ENCODE measurements at regions not wholly inside any gene's neighbourhood (a gene's known extent, or its start where the extent isn't known, plus 50 kb on each side); places are given as distances from the start of the nearest gene placed in this dataset.

DNA sequence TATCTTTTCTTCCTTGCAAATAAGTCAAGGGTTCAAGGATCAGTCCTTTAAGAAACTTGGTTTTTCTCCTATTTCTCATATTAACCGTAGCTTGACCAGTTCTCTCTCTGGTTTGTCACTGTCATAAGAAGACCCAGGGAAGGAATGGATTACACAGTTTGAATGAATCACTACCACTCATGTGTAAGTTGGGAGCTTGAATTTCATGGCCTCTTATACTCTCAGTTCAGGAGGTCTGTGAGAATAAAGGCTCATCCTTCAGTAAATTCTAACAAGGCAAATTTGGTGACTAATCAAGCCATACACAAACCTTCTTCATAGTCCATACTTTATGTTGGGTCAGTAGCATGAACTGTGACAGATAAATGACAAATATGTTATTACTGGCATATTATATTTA lies 323.1 kb upstream of the ACTBL2 start:
- no peaks in the 10 kb centered on the region for H3K9me3 ChIP-seq
- no peak overlapping the region for H3K4me3 ChIP-seq
- no peak for DNase-seq (ENCODE audit: low spot score in 2 of 2)
- no peaks in the 10 kb centered on the region for H3K4me1 ChIP-seq
- no peaks in the 10 kb centered on the region for H3K36me3 ChIP-seq (replicated peaks)
- in situ Hi-C loops (cut with MboI; ENCODE audit: low sequenced_read_pairs) = no loop called here
- no peaks in the 10 kb centered on the region for H3K27me3 ChIP-seq (ENCODE audit: low read depth)

DNA sequence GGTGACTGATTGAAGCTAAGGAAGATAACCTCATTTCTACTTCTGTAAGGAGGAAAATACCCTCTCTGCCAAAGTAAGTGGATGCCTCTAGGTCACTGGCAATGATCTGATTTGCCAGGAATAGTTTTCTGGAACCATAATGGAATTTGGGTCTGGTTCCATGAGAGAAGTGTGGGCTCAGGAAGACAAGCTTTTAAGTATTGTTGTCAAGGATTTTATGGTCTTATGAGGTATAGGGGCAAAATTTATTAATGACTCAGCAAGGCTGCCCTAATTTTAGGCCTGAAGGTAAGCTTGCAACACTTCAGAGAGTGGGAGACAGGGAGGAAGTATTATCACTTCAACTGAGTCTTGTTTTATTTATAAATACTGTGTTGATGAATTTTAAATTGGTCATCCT lies 322.6 kb upstream of the ACTBL2 start:
- in situ Hi-C loops (cut with MboI; ENCODE audit: low sequenced_read_pairs) = no loop called here
- DNase-seq (ENCODE audit: low spot score in 2 of 2) = no peak
- no peaks in the 10 kb centered on the region for H3K27me3 ChIP-seq (ENCODE audit: low read depth)
- no peak overlapping the region for H3K4me3 ChIP-seq
- H3K36me3 ChIP-seq (replicated peaks) = no peaks in the 10 kb centered on the region
- no peaks in the 10 kb centered on the region for H3K9me3 ChIP-seq
- no peaks in the 10 kb centered on the region for H3K4me1 ChIP-seq

DNA sequence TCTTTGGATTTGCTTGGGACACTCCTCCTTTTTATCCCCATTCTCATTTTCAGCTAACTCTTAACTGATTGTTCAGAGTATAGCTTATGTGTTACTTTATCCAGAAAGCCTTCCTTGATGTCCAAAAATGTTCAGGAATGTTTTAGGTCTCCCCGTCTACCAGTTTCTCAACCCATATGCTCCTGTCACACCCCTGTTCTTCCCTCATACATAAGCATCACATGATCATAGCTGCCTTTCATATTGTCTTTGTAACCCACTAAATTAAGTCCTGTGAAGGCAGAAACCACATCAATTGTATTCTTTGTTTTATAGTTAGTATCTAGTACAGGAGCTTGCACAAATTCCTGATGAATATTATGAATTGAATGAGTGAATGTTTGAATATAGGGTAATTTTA lies 321.9 kb upstream of the ACTBL2 start:
- no peaks in the 10 kb centered on the region for H3K9me3 ChIP-seq
- no peak for DNase-seq (ENCODE audit: low spot score in 2 of 2)
- H3K36me3 ChIP-seq (replicated peaks) = no peaks in the 10 kb centered on the region
- no peak overlapping the region for H3K4me3 ChIP-seq
- in situ Hi-C loops (cut with MboI; ENCODE audit: low sequenced_read_pairs) = no loop called here
- H3K27me3 ChIP-seq (ENCODE audit: low read depth) = no peaks in the 10 kb centered on the region
- no peaks in the 10 kb centered on the region for H3K4me1 ChIP-seq

DNA sequence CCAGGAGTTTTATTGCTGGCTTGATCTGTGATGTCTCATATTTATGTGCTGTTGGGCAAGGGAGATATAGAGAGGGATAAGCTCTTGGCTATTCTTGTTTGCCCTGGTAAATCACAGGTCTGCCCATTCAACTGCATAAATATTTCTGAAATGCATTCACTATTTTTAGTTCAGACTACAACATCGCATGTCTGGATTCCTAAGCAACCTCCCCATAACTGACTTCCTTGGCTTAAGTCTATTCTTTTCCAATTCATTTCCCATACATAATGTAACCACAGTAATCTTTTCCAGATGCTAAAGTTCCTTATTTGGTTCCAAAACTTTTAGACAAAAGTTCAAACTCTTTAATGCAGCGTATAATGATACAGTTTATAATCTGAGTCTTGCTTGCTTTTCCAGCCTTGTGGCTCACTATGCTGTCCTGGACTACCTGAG lies 321.4 kb upstream of the ACTBL2 start:
- DNase-seq (ENCODE audit: low spot score in 2 of 2) = no peak

DNA sequence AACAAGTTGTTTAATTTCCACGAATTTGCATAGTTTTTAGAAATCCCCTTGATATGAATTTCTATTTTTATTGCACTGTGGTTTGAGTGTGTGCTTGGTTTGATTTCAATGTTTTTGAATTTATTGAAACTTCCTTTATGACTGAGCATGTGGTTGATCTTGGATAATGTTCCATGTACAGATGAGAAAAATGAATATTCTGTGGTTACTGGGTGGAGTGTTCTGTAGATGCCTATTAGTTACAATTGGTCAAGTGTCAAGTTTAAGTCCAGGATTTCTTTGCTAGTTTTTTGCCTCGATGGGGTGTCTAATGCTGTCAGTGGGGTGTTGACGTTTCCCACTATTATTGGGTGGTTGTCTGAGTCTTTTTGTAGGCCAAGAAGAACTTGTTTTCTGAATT lies 319.5 kb upstream of the ACTBL2 start:
- no peak overlapping the region for H3K4me3 ChIP-seq
- in situ Hi-C loops (cut with MboI; ENCODE audit: low sequenced_read_pairs) = no loop called here
- no peaks in the 10 kb centered on the region for H3K4me1 ChIP-seq
- H3K27me3 ChIP-seq (ENCODE audit: low read depth) = no peaks in the 10 kb centered on the region
- no peaks in the 10 kb centered on the region for H3K36me3 ChIP-seq (replicated peaks)
- no peak for DNase-seq (ENCODE audit: low spot score in 2 of 2)
- H3K9me3 ChIP-seq = no peaks in the 10 kb centered on the region

More for the DNA sequence above, 321.4 kb upstream of the ACTBL2 start:
- in situ Hi-C loops (cut with MboI; ENCODE audit: low sequenced_read_pairs) = no loop called here
- Histone ChIP-seq H3K36me3 (replicated peaks) (no peaks in the 10 kb centered on the region), H3K4me3 (no peak overlapping the region), H3K27me3 (ENCODE audit: low read depth) (no peaks in the 10 kb centered on the region), H3K9me3 (no peaks in the 10 kb centered on the region), H3K4me1 (no peaks in the 10 kb centered on the region)

GRCh38 chr5:57795203-57795602 lies 312.6 kb upstream of the ACTBL2 start:
- in situ Hi-C loops (cut with MboI; ENCODE audit: low sequenced_read_pairs) = loop anchor here (25.0 kb wide), 1 partner anchor 667 kb away; the partner anchor contains the start of gene PLK2
- H3K4me1 ChIP-seq = no peaks in the 10 kb centered on the region
- no peaks in the 10 kb centered on the region for H3K36me3 ChIP-seq (replicated peaks)
- no peaks in the 10 kb centered on the region for H3K9me3 ChIP-seq
- H3K4me3 ChIP-seq = no peak overlapping the region
- no peak for DNase-seq (ENCODE audit: low spot score in 2 of 2)
- no peaks in the 10 kb centered on the region for H3K27me3 ChIP-seq (ENCODE audit: low read depth)

- Histone ChIP-seq H3K4me3 (no peak overlapping the region), H3K27me3 (ENCODE audit: low read depth) (no peaks in the 10 kb centered on the region), H3K9me3 (no peaks in the 10 kb centered on the region), H3K4me1 (no peaks in the 10 kb centered on the region), H3K36me3 (replicated peaks) (no peaks in the 10 kb centered on the region)
- no peak for DNase-seq (ENCODE audit: low spot score in 2 of 2)
- in situ Hi-C loops (cut with MboI; ENCODE audit: low sequenced_read_pairs) = loop anchor here (25.0 kb wide), 1 partner anchor 670 kb away; the partner anchor contains the start of gene PLK2
Observed at GRCh38 chr5:57791875-57792274, 309.3 kb upstream of the ACTBL2 start.

DNA sequence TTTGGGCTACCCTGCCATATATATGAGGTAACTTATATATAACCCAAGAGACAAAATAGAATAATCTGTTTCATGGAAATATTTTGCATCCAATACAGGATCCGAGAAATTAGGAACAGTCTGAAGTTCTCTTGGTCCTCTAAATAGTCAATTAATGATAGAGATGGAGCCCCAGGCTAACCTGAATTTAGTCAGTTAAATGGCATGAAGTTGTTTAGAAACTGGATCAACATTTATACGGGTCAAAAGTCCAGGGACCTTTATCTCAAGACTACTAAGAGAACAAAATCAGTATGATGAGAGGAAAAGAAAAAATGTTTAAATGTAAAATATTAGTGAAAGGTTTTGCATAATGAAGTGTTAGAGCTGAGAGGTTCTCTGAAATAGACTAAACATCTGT lies 303.3 kb upstream of the ACTBL2 start:
- Histone ChIP-seq H3K4me3 (no peak overlapping the region), H3K36me3 (replicated peaks) (no peaks in the 10 kb centered on the region), H3K4me1 (no peaks in the 10 kb centered on the region), H3K27me3 (ENCODE audit: low read depth) (no peaks in the 10 kb centered on the region), H3K9me3 (no peaks in the 10 kb centered on the region)
- DNase-seq (ENCODE audit: low spot score in 2 of 2) = no peak
- in situ Hi-C loops (cut with MboI; ENCODE audit: low sequenced_read_pairs) = loop anchor here (25.0 kb wide), 1 partner anchor 676 kb away; the partner anchor contains the start of gene PLK2

- no peak overlapping the region for H3K4me3 ChIP-seq
- in situ Hi-C loops (cut with MboI; ENCODE audit: low sequenced_read_pairs) = loop anchor here (25.0 kb wide), 1 partner anchor 678 kb away; the partner anchor contains the start of gene PLK2
- H3K27me3 ChIP-seq (ENCODE audit: low read depth) = no peaks in the 10 kb centered on the region
- H3K4me1 ChIP-seq = no peaks in the 10 kb centered on the region
- no peaks in the 10 kb centered on the region for H3K9me3 ChIP-seq
- no peak for DNase-seq (ENCODE audit: low spot score in 2 of 2)
- no peaks in the 10 kb centered on the region for H3K36me3 ChIP-seq (replicated peaks)
Observed at GRCh38 chr5:57784121-57784520, 301.5 kb upstream of the ACTBL2 start.

GRCh38 chr5:57783693-57784092 lies 301.1 kb upstream of the ACTBL2 start:
- Histone ChIP-seq H3K4me3 (no peak overlapping the region), H3K27me3 (ENCODE audit: low read depth) (no peaks in the 10 kb centered on the region), H3K9me3 (no peaks in the 10 kb centered on the region), H3K4me1 (no peaks in the 10 kb centered on the region), H3K36me3 (replicated peaks) (no peaks in the 10 kb centered on the region)
- in situ Hi-C loops (cut with MboI; ENCODE audit: low sequenced_read_pairs) = loop anchor here (25.0 kb wide), 1 partner anchor 679 kb away; the partner anchor contains the start of gene PLK2
- DNase-seq (ENCODE audit: low spot score in 2 of 2) = no peak

DNA sequence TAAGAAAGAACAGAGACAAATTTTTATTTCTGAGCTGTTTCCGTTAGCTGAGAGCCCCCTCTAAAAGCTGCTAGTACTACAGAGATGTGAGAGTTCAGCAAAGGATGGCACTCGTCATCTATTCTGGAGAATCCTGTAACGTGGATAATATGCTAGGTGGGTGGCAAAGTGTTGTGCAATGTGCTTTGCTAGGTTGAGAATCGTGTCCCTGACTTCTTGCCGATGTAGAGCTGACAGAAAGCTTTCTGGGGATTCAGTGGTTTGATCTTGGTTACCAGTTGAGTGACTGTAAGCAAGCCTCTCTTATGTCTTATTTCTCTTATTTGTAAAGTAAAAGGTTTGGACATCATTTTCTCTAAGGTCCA lies 298.3 kb upstream of the ACTBL2 start:
- no peak overlapping the region for H3K4me3 ChIP-seq
- H3K36me3 ChIP-seq (replicated peaks) = no peaks in the 10 kb centered on the region
- H3K4me1 ChIP-seq = no peaks in the 10 kb centered on the region
- in situ Hi-C loops (cut with MboI; ENCODE audit: low sequenced_read_pairs) = loop anchor here (25.0 kb wide), 1 partner anchor 681 kb away; the partner anchor contains the start of gene PLK2
- DNase-seq (ENCODE audit: low spot score in 2 of 2) = no peak
- no peaks in the 10 kb centered on the region for H3K27me3 ChIP-seq (ENCODE audit: low read depth)
- no peaks in the 10 kb centered on the region for H3K9me3 ChIP-seq

GRCh38 chr5:57780306-57780960 lies 297.8 kb upstream of the ACTBL2 start:
- no peaks in the 10 kb centered on the region for H3K36me3 ChIP-seq (replicated peaks)
- no peak for DNase-seq (ENCODE audit: low spot score in 2 of 2)
- no peak overlapping the region for H3K4me3 ChIP-seq
- H3K4me1 ChIP-seq = no peaks in the 10 kb centered on the region
- in situ Hi-C loops (cut with MboI; ENCODE audit: low sequenced_read_pairs) = loop anchor here (25.0 kb wide), 1 partner anchor 682 kb away; the partner anchor contains the start of gene PLK2
- H3K27me3 ChIP-seq (ENCODE audit: low read depth) = no peaks in the 10 kb centered on the region
- H3K9me3 ChIP-seq = no peaks in the 10 kb centered on the region

GRCh38 chr5:57779383-57780223 lies 297.0 kb upstream of the ACTBL2 start:
- no peaks in the 10 kb centered on the region for H3K4me1 ChIP-seq

More at GRCh38 chr5:57779383-57780223, 297.0 kb upstream of the ACTBL2 start:
- H3K9me3 ChIP-seq = no peaks in the 10 kb centered on the region
- H3K27me3 ChIP-seq (ENCODE audit: low read depth) = no peaks in the 10 kb centered on the region
- DNase-seq (ENCODE audit: low spot score in 2 of 2) = peak; percentile 27 to 42
- in situ Hi-C loops (cut with MboI; ENCODE audit: low sequenced_read_pairs) = loop anchor here (25.0 kb wide), 1 partner anchor 683 kb away; the partner anchor contains the start of gene PLK2
- no peaks in the 10 kb centered on the region for H3K36me3 ChIP-seq (replicated peaks)
- no peak overlapping the region for H3K4me3 ChIP-seq

Data from HAP-1 (cell line).